ENCODE measurements at regions not wholly inside any gene's neighbourhood (a gene's known extent, or its start where the extent isn't known, plus 50 kb on each side); places are given as distances from the start of the nearest gene placed in this dataset.

DNA sequence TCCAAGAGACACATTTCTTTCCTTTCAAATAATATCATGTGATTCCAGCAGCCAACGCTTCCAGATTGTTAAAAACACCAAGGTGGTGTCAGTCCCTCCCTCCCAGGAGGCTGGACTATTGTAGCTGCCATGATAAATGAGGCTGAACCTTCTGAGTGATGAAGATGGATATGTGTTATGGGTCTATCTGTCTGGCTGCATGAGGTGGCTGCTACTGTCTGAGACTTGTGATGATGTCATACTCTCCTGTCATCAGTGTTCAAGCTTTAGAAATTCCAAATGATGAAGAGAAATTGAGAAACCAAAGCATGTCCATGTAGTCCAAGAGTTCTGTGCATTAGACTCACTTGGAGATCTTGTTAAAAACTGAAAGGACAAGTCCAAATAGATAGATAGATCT lies 683.0 kb downstream of the NTRK3 start:
- H3K36me3 ChIP-seq (replicated peaks in 1 of 2; ENCODE audit: control insufficient read depth in 2 of 2, insufficient read depth in 2 of 2, low read length in 2 of 2), result no peaks in the 10 kb centered on the region
- H3K23ac ChIP-seq (ENCODE audit: low read depth, low read length, poor library complexity), result no peak overlapping the region
- H3K4me1 ChIP-seq (ENCODE audit: control insufficient read depth in 2 of 2, insufficient read depth in 1 of 2, low read depth in 1 of 2, low read length in 2 of 2), result no peaks in the 10 kb centered on the region
- no peak overlapping the region for H2BK15ac ChIP-seq (ENCODE audit: low read length)
- no peak overlapping the region for H2AFZ ChIP-seq (ENCODE audit: low read length)
- no peak overlapping the region for H3K14ac ChIP-seq (ENCODE audit: low read length)
- no peak overlapping the region for H2BK12ac ChIP-seq (ENCODE audit: low read length)
- no peak overlapping the region for H2BK5ac ChIP-seq (ENCODE audit: low read length)
- no peak overlapping the region for H3K9ac ChIP-seq (ENCODE audit: low read depth, low read length, poor library complexity)
- no peaks in the 10 kb centered on the region for H3K9me3 ChIP-seq (replicated peaks in 1 of 2; ENCODE audit: control insufficient read depth in 2 of 2, insufficient read depth in 1 of 2, low read depth in 1 of 2, low read length in 2 of 2)
- no peak overlapping the region for H4K8ac ChIP-seq (ENCODE audit: low read depth, low read length)
- H2BK120ac ChIP-seq (ENCODE audit: low read depth, low read length), result no peak overlapping the region
- no peaks in the 10 kb centered on the region for H3K79me1 ChIP-seq (ENCODE audit: low read depth, low read length)
- no CpG with 5 or more reads among the region's 1 CpG for WGBS, 2 donors (ENCODE audit: extremely low coverage in 2 of 2, insufficient read length in 2 of 2, insufficient replicate concordance in 1 of 2)
- DNase-seq (ENCODE audit: low spot score), result no peak
- H4K91ac ChIP-seq (ENCODE audit: low read depth, low read length, poor library complexity), result no peak overlapping the region
- H3K27me3 ChIP-seq (ENCODE audit: control insufficient read depth in 3 of 3, insufficient read depth in 3 of 3, low read depth in 1 of 3, low read length in 3 of 3), result no peaks in the 10 kb centered on the region
- H3K4ac ChIP-seq (ENCODE audit: low read length), result no peak overlapping the region
- H3K18ac ChIP-seq (ENCODE audit: low read length), result no peak overlapping the region
- no peak overlapping the region for H3K4me2 ChIP-seq (ENCODE audit: insufficient read depth, low read length, poor library complexity, severe bottlenecking)
- no peak overlapping the region for H2AK5ac ChIP-seq (ENCODE audit: low read depth, low read length)
- no peak overlapping the region for H3K4me3 ChIP-seq (ENCODE audit: low read length in 2 of 2)
- no peak overlapping the region for H3K27ac ChIP-seq (replicated peaks; ENCODE audit: low read length)

DNA sequence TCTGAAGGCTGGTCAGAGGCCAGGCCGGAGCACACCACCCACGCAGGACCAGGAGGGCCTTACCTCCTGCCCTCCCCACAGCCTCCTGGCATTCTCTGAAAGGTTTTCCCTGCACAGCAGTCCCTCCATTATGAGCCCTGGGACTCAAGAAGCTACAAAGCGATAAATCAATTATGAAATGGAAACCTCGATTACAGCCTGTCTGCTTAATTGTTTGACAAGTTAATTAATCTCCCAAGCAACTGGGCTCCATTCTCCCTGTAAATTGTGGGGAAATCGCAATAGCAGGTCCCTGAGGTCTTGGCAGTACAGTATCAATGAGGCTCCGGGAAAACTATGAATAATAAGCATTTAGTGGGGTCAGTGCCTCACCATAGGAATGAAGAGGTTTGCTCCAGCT lies 683.5 kb downstream of the NTRK3 start:
- H3K4ac ChIP-seq (ENCODE audit: low read length), result no peak overlapping the region
- no peak overlapping the region for H4K91ac ChIP-seq (ENCODE audit: low read depth, low read length, poor library complexity)
- no peaks in the 10 kb centered on the region for H3K9me3 ChIP-seq (replicated peaks in 1 of 2; ENCODE audit: control insufficient read depth in 2 of 2, insufficient read depth in 1 of 2, low read depth in 1 of 2, low read length in 2 of 2)
- no peak overlapping the region for H2BK15ac ChIP-seq (ENCODE audit: low read length)
- H4K8ac ChIP-seq (ENCODE audit: low read depth, low read length), result no peak overlapping the region
- no peak overlapping the region for H3K14ac ChIP-seq (ENCODE audit: low read length)
- H3K27ac ChIP-seq (replicated peaks; ENCODE audit: low read length), result no peak overlapping the region
- no peak overlapping the region for H3K23ac ChIP-seq (ENCODE audit: low read depth, low read length, poor library complexity)
- H3K36me3 ChIP-seq (replicated peaks in 1 of 2; ENCODE audit: control insufficient read depth in 2 of 2, insufficient read depth in 2 of 2, low read length in 2 of 2), result no peaks in the 10 kb centered on the region
- no peak overlapping the region for H3K9ac ChIP-seq (ENCODE audit: low read depth, low read length, poor library complexity)
- no peaks in the 10 kb centered on the region for H3K4me1 ChIP-seq (ENCODE audit: control insufficient read depth in 2 of 2, insufficient read depth in 1 of 2, low read depth in 1 of 2, low read length in 2 of 2)
- no peak overlapping the region for H3K4me2 ChIP-seq (ENCODE audit: insufficient read depth, low read length, poor library complexity, severe bottlenecking)
- no peak overlapping the region for H2BK120ac ChIP-seq (ENCODE audit: low read depth, low read length)
- H3K27me3 ChIP-seq (ENCODE audit: control insufficient read depth in 3 of 3, insufficient read depth in 3 of 3, low read depth in 1 of 3, low read length in 3 of 3), result no peaks in the 10 kb centered on the region
- no peak overlapping the region for H2AFZ ChIP-seq (ENCODE audit: low read length)
- WGBS, 2 donors (ENCODE audit: extremely low coverage in 2 of 2, insufficient read length in 2 of 2, insufficient replicate concordance in 1 of 2), result no CpG with 5 or more reads among the region's 6 CpGs
- no peaks in the 10 kb centered on the region for H3K79me1 ChIP-seq (ENCODE audit: low read depth, low read length)
- DNase-seq (ENCODE audit: low spot score), result no peak
- no peak overlapping the region for H2BK5ac ChIP-seq (ENCODE audit: low read length)
- H3K18ac ChIP-seq (ENCODE audit: low read length), result no peak overlapping the region
- H3K4me3 ChIP-seq (ENCODE audit: low read length in 2 of 2), result no peak overlapping the region
- no peak overlapping the region for H2BK12ac ChIP-seq (ENCODE audit: low read length)
- no peak overlapping the region for H2AK5ac ChIP-seq (ENCODE audit: low read depth, low read length)

DNA sequence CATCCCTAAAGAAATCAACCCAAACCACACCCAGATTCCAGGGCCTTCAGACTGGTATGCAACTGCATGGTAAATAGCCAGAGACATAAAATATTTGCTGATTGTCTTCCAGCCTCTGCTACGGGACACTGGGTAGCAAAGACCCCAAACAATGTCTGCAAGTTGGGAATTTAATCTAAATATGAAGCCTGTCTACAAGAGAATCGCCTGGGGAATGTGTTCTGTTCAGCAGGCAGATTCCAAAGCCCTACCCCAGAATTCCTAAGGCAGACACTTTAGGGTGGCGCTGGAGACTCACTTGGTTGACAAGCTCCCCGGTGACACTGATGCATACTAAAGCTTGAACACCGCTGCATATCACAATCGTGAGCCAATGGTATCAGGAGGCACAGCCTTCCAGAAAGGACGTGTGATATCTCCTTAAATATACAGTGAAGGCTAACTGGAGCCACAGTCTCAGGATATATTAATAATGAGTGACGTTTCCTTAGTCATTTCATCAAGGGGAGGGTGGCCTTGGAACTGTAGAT lies 684.1 kb downstream of the NTRK3 start:
- Histone ChIP-seq H2BK5ac (ENCODE audit: low read length) (no peak overlapping the region), H3K23ac (ENCODE audit: low read depth, low read length, poor library complexity) (no peak overlapping the region), H3K14ac (ENCODE audit: low read length) (no peak overlapping the region), H3K18ac (ENCODE audit: low read length) (no peak overlapping the region), H2BK120ac (ENCODE audit: low read depth, low read length) (no peak overlapping the region), H2BK12ac (ENCODE audit: low read length) (no peak overlapping the region), H2BK15ac (ENCODE audit: low read length) (no peak overlapping the region), H3K4me3 (ENCODE audit: low read length in 2 of 2) (no peak overlapping the region), H3K9me3 (replicated peaks in 1 of 2; ENCODE audit: control insufficient read depth in 2 of 2, insufficient read depth in 1 of 2, low read depth in 1 of 2, low read length in 2 of 2) (no peaks in the 10 kb centered on the region), H2AFZ (ENCODE audit: low read length) (no peak overlapping the region), H3K79me1 (ENCODE audit: low read depth, low read length) (no peaks in the 10 kb centered on the region), H3K4me2 (ENCODE audit: insufficient read depth, low read length, poor library complexity, severe bottlenecking) (no peak overlapping the region), H3K36me3 (replicated peaks in 1 of 2; ENCODE audit: control insufficient read depth in 2 of 2, insufficient read depth in 2 of 2, low read length in 2 of 2) (no peaks in the 10 kb centered on the region), H3K27me3 (ENCODE audit: control insufficient read depth in 3 of 3, insufficient read depth in 3 of 3, low read depth in 1 of 3, low read length in 3 of 3) (no peaks in the 10 kb centered on the region), H3K9ac (ENCODE audit: low read depth, low read length, poor library complexity) (no peak overlapping the region), H3K4ac (ENCODE audit: low read length) (no peak overlapping the region), H4K8ac (ENCODE audit: low read depth, low read length) (no peak overlapping the region), H4K91ac (ENCODE audit: low read depth, low read length, poor library complexity) (no peak overlapping the region), H3K4me1 (ENCODE audit: control insufficient read depth in 2 of 2, insufficient read depth in 1 of 2, low read depth in 1 of 2, low read length in 2 of 2) (no peaks in the 10 kb centered on the region), H2AK5ac (ENCODE audit: low read depth, low read length) (no peak overlapping the region), H3K27ac (replicated peaks; ENCODE audit: low read length) (no peak overlapping the region)
- no CpG with 5 or more reads among the region's 8 CpGs for WGBS, 2 donors (ENCODE audit: extremely low coverage in 2 of 2, insufficient read length in 2 of 2, insufficient replicate concordance in 1 of 2)
- DNase-seq (ENCODE audit: low spot score), result no peak

DNA sequence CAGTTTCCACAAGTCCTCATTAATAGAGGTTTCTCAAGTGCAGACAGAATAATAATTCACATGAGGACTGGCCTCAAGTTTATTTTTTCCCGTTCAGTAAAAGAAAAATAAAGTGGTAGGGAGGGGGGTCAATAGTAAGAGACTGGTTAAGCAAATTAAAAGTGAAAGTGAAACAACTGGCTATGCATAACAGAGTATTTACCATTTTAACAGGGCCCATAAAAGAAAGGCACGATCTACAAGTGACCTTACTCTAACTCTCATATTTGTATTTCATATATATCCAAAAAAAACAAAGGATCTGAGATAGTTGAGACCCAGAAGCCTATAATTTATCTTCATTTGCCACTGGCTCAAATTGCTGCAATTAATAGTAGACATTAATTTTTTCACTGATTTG lies 686.3 kb downstream of the NTRK3 start:
- H2BK120ac ChIP-seq (ENCODE audit: low read depth, low read length), result no peak overlapping the region
- H3K36me3 ChIP-seq (replicated peaks in 1 of 2; ENCODE audit: control insufficient read depth in 2 of 2, insufficient read depth in 2 of 2, low read length in 2 of 2), result no peaks in the 10 kb centered on the region
- H4K8ac ChIP-seq (ENCODE audit: low read depth, low read length), result no peak overlapping the region
- H3K27ac ChIP-seq (replicated peaks; ENCODE audit: low read length), result no peak overlapping the region
- H3K27me3 ChIP-seq (ENCODE audit: control insufficient read depth in 3 of 3, insufficient read depth in 3 of 3, low read depth in 1 of 3, low read length in 3 of 3), result no peaks in the 10 kb centered on the region
- no CpG with 5 or more reads among the region's 2 CpGs for WGBS, 2 donors (ENCODE audit: extremely low coverage in 2 of 2, insufficient read length in 2 of 2, insufficient replicate concordance in 1 of 2)
- H2AFZ ChIP-seq (ENCODE audit: low read length), result no peak overlapping the region
- H3K14ac ChIP-seq (ENCODE audit: low read length), result no peak overlapping the region
- H3K4me1 ChIP-seq (ENCODE audit: control insufficient read depth in 2 of 2, insufficient read depth in 1 of 2, low read depth in 1 of 2, low read length in 2 of 2), result no peaks in the 10 kb centered on the region
- no peaks in the 10 kb centered on the region for H3K79me1 ChIP-seq (ENCODE audit: low read depth, low read length)
- H3K4me2 ChIP-seq (ENCODE audit: insufficient read depth, low read length, poor library complexity, severe bottlenecking), result no peak overlapping the region
- H3K4ac ChIP-seq (ENCODE audit: low read length), result no peak overlapping the region
- no peak overlapping the region for H4K91ac ChIP-seq (ENCODE audit: low read depth, low read length, poor library complexity)
- no peak overlapping the region for H3K4me3 ChIP-seq (ENCODE audit: low read length in 2 of 2)
- no peak overlapping the region for H3K23ac ChIP-seq (ENCODE audit: low read depth, low read length, poor library complexity)
- H2BK15ac ChIP-seq (ENCODE audit: low read length), result no peak overlapping the region
- H3K18ac ChIP-seq (ENCODE audit: low read length), result no peak overlapping the region
- H2BK5ac ChIP-seq (ENCODE audit: low read length), result no peak overlapping the region
- no peak overlapping the region for H2BK12ac ChIP-seq (ENCODE audit: low read length)
- H2AK5ac ChIP-seq (ENCODE audit: low read depth, low read length), result no peak overlapping the region
- H3K9ac ChIP-seq (ENCODE audit: low read depth, low read length, poor library complexity), result no peak overlapping the region
- no peak for DNase-seq (ENCODE audit: low spot score)
- no peaks in the 10 kb centered on the region for H3K9me3 ChIP-seq (replicated peaks in 1 of 2; ENCODE audit: control insufficient read depth in 2 of 2, insufficient read depth in 1 of 2, low read depth in 1 of 2, low read length in 2 of 2)

Data from neuronal stem cell (in vitro differentiated cells).